B cell (primary cell): ENCODE measurements at regions not wholly inside any gene's neighbourhood (a gene's known extent, or its start where the extent isn't known, plus 50 kb on each side); places are given as distances from the start of the nearest gene placed in this dataset.

Source experiments
- ATAC-seq: fragments of 200-7000 bp; cut with Tn5 transposase; one replicate; pipeline ENCODE4 v1.10.0; 2021; ENCODE audit warnings: low read depth, mild to moderate bottlenecking, moderate number of reproducible peaks, moderate library complexity
- CTCF ChIA-PET: fragments of 350-600 bp; sonication (Branson Sonifier 250); formaldehyde crosslinking; loops from one replicate; lab custom pipeline; 2021; ENCODE audit warnings: antibody characterized with exemption, inconsistent platforms; lab: Charles Lee
- POLR2A ChIA-PET: fragments of 350-600 bp; sonication (Branson Sonifier 250); formaldehyde crosslinking; loops from one replicate; lab custom pipeline; 2021; ENCODE audit warnings: antibody characterized with exemption; lab: Charles Lee
- DNase-seq: peaks from one replicate; pipeline ENCODE4 v3.0.0; 2013
- H2AFZ ChIP-seq: 2 replicates; pipeline ENCODE4 v1.6.1; 2012; ENCODE audit warnings: mild to moderate bottlenecking, low read depth, low read length; ENCODE audit not compliant: insufficient read depth, poor library complexity, severe bottlenecking
- H3K27ac ChIP-seq, 2 donors: 1 replicate in 1 of 2; 2 replicates in 1 of 2; pipeline ENCODE4 v1.5.1; 2012 to 2013; ENCODE audit warnings: low read length in 2 of 2, mild to moderate bottlenecking in 2 of 2, moderate library complexity in 1 of 2
- H3K27me3 ChIP-seq, 4 experiments: fragments of 200-600 bp in 1 of 4; sonication (generic) in 1 of 4; replicated peaks in 1 of 4; 1 replicate in 2 of 4; 2 replicates in 2 of 4; pipeline versions ENCODE4 v1.6.1 to v1.7.0; 2013 to 2016; ENCODE audit warnings: low read length in 3 of 4, mild to moderate bottlenecking in 2 of 4, mixed read lengths in 1 of 4, moderate library complexity in 1 of 4; ENCODE audit not compliant: insufficient read depth in 4 of 4, control insufficient read depth in 3 of 4; ENCODE audit errors: control extremely low read depth in 1 of 4
- H3K36me3 ChIP-seq, 2 experiments: replicated peaks in 1 of 2; 1 replicate in 1 of 2; 2 replicates in 1 of 2; pipeline versions ENCODE4 v1.6.1 to v1.7.1; 2013; ENCODE audit warnings: low read length in 1 of 2; ENCODE audit not compliant: insufficient read depth in 2 of 2, control insufficient read depth in 1 of 2; ENCODE audit errors: control extremely low read depth in 1 of 2, extremely low read depth in 1 of 2
- H3K4me1 ChIP-seq, 2 donors: fragments of 200-600 bp in 1 of 2; sonication (generic) in 1 of 2; 1 replicate in 1 of 2; 2 replicates in 1 of 2; pipeline versions ENCODE4 v1.5.1 to v1.6.1; 2013 to 2017; ENCODE audit warnings: low read length in 2 of 2; ENCODE audit not compliant: control insufficient read depth in 2 of 2, insufficient read depth in 2 of 2
- H3K4me2 ChIP-seq: replicated peaks from 2 replicates; pipeline ENCODE3; 2012; ENCODE audit warnings: mild to moderate bottlenecking, low read depth, low read length; ENCODE audit not compliant: poor library complexity, severe bottlenecking
- H3K4me3 ChIP-seq, 5 experiments: fragments of 200-600 bp in 1 of 5; sonication (generic) in 1 of 5; 1 replicate in 3 of 5; 2 replicates in 2 of 5; pipeline versions ENCODE4 v1.5.1 to v1.7.0; 2011 to 2016; ENCODE audit warnings: low read length in 4 of 5, mild to moderate bottlenecking in 4 of 5, low read depth in 2 of 5, control low read depth in 1 of 5, moderate library complexity in 1 of 5; ENCODE audit not compliant: insufficient read depth in 1 of 5; ENCODE audit errors: control extremely low read depth in 1 of 5, extremely low read depth in 1 of 5
- H3K79me2 ChIP-seq: fragments of 200-600 bp; sonication (generic); one replicate; pipeline ENCODE4 v1.6.0; 2016; ENCODE audit warnings: low read length; ENCODE audit not compliant: control insufficient read depth, insufficient read depth
- H3K9ac ChIP-seq: fragments of 200-600 bp; sonication (generic); 2 replicates; pipeline ENCODE4 v1.6.1; 2017; ENCODE audit warnings: mild to moderate bottlenecking, low read length, moderate library complexity
- H3K9me3 ChIP-seq, 3 donors: one replicate each; pipeline versions ENCODE4 v1.6.1 to v1.7.1; 2013; ENCODE audit warnings: low read length in 2 of 3; ENCODE audit not compliant: control insufficient read depth in 2 of 3, insufficient read depth in 1 of 3; ENCODE audit errors: control extremely low read depth in 1 of 3
- H4K20me1 ChIP-seq: 2 replicates; pipeline ENCODE4 v1.6.0; 2012; ENCODE audit warnings: mild to moderate bottlenecking, low read length; ENCODE audit not compliant: insufficient read depth, control insufficient read depth, poor library complexity, severe bottlenecking
- H3K27ac Mint-ChIP-seq: one replicate; pipeline ENCODE4 v1.8.0; 2021; ENCODE audit warnings: mixed read lengths
- H3K27me3 Mint-ChIP-seq: one replicate; pipeline ENCODE4 v1.8.0; 2021; ENCODE audit warnings: mixed read lengths
- H3K4me1 Mint-ChIP-seq: one replicate; pipeline ENCODE4 v1.8.0; 2021; ENCODE audit warnings: mixed read lengths
- H3K4me3 Mint-ChIP-seq: one replicate; pipeline ENCODE4 v1.8.0; 2021; ENCODE audit warnings: mixed read lengths
- H3K9me3 Mint-ChIP-seq: one replicate; pipeline ENCODE4 v1.8.0; 2022; ENCODE audit warnings: mixed read lengths; ENCODE audit not compliant: insufficient read depth
- EZH2 ChIP-seq: IDR thresholded peaks from 2 replicates; pipeline ENCODE4 v1.6.1; 2012; ENCODE audit warnings: borderline replicate concordance, low read depth, mild to moderate bottlenecking, moderate library complexity, low read length; ENCODE audit not compliant: insufficient read depth, poor library complexity, severe bottlenecking
- WGBS: methylation state at CpG from one replicate; pipeline ENCODE4 v1.1.5; 2013; ENCODE audit warnings: missing lambda C conversion rate; ENCODE audit not compliant: insufficient coverage; 5-methylcytosine and 5-hydroxymethylcytosine counted together
- intact Hi-C: fragments of 100-400 bp; cut with micrococcal nuclease; formaldehyde crosslinking; loops from one replicate; pipeline ENCODE4 v1.10.0; 2022
- TF ChIP-seq, protein P1 (sequence below): fragments of 200-600 bp; IDR thresholded peaks from one replicate; pipeline ENCODE4 v1.8.0; 2022; ENCODE audit warnings: antibody characterized with exemption, mild to moderate bottlenecking

DNA sequence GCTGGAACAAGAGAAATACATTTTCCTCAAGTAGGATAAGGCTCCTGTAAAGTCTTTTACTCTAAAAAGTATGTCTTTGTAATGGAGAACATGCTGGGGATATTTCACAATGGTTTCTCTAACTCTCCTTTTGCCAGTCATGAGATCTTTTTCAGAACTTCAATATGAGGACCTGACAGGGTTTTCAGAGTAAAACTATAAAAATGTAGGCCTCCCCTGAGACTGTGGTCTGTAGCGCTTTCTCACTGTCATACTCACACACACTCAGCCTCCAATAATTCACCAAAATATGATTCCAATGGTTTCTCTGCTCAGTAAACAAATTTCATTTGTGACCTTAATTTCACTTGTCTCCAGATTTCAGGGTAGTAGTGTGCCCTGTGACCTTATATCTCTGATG lies 440.1 kb upstream of the PTBP2 start:
- no peak overlapping the region for H3K27ac Mint-ChIP-seq
- Histone ChIP-seq H2AFZ (no peak overlapping the region), H3K9me3 (peaks cover 0 to 9% (median 0%) of the 10 kb centered on the region in 3 donors), H3K9ac (no peak overlapping the region), H4K20me1 (no peaks in the 10 kb centered on the region), H3K36me3 (no peaks in the 10 kb centered on the region), H3K4me1 (no peaks in the 10 kb centered on the region), H3K4me3 (no peak overlapping the region), H3K79me2 (no peaks in the 10 kb centered on the region), H3K27me3 (no peaks in the 10 kb centered on the region), H3K27ac (no peak overlapping the region), H3K4me2 (no peak overlapping the region)
- no peaks in the 10 kb centered on the region for H3K4me1 Mint-ChIP-seq
- H3K9me3 Mint-ChIP-seq = peaks cover 16% of the 10 kb centered on the region
- no peak overlapping the region for H3K4me3 Mint-ChIP-seq
- DNase-seq (no peak), ATAC-seq (no peak)
- CTCF ChIA-PET = no interaction called here
- H3K27me3 Mint-ChIP-seq = no peaks in the 10 kb centered on the region
- POLR2A ChIA-PET = no interaction called here
- intact Hi-C loops = no loop called here
- WGBS = 100% methylated on average over 1 of the region's 1 CpG
- TF ChIP-seq EZH2 = no peak
- TF ChIP-seq, protein P1, sequence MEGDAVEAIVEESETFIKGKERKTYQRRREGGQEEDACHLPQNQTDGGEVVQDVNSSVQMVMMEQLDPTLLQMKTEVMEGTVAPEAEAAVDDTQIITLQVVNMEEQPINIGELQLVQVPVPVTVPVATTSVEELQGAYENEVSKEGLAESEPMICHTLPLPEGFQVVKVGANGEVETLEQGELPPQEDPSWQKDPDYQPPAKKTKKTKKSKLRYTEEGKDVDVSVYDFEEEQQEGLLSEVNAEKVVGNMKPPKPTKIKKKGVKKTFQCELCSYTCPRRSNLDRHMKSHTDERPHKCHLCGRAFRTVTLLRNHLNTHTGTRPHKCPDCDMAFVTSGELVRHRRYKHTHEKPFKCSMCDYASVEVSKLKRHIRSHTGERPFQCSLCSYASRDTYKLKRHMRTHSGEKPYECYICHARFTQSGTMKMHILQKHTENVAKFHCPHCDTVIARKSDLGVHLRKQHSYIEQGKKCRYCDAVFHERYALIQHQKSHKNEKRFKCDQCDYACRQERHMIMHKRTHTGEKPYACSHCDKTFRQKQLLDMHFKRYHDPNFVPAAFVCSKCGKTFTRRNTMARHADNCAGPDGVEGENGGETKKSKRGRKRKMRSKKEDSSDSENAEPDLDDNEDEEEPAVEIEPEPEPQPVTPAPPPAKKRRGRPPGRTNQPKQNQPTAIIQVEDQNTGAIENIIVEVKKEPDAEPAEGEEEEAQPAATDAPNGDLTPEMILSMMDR = no peak

DNA sequence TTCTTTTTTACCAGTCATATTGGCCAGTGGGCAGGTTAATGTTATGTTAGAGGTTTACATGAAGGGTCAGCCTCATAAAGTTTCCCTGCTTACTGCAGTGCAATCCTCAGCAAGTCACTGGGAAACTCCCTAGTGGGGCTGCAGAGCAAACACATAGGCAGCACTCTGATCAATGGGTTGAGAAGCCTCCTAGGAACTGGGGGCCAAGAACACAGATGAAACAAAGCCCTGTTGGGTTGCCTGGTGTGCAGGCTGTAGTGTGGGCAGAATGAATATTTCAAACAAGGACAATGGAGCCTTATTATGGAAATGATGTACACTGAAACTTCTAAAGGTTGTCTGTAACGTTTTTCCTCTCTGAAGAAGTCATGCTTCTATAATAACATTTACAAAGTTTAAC lies 431.6 kb upstream of the PTBP2 start:
- H3K36me3 ChIP-seq = no peaks in the 10 kb centered on the region

More for the DNA sequence above, 431.6 kb upstream of the PTBP2 start:
- Histone ChIP-seq H3K4me2 (no peak overlapping the region), H3K4me1 (no peaks in the 10 kb centered on the region), H4K20me1 (no peaks in the 10 kb centered on the region), H3K9ac (no peak overlapping the region), H3K27ac (no peak overlapping the region), H3K79me2 (no peaks in the 10 kb centered on the region), H3K4me3 (no peak overlapping the region), H3K9me3 (peaks cover 0 to 15% (median 5%) of the 10 kb centered on the region in 3 donors), H2AFZ (no peak overlapping the region), H3K27me3 (no peaks in the 10 kb centered on the region)
- no peak for ATAC-seq
- no peak for TF ChIP-seq EZH2
- TF ChIP-seq, protein P1 = no peak
- H3K4me1 Mint-ChIP-seq = no peaks in the 10 kb centered on the region
- ChIA-PET CTCF (no interaction called here), POLR2A (no interaction called here)
- no peak overlapping the region for H3K27ac Mint-ChIP-seq
- H3K27me3 Mint-ChIP-seq = no peaks in the 10 kb centered on the region
- no peak for DNase-seq
- H3K9me3 Mint-ChIP-seq = peaks cover 6% of the 10 kb centered on the region
- WGBS = no CpG with 5 or more reads among the region's 1 CpG
- no peak overlapping the region for H3K4me3 Mint-ChIP-seq
- intact Hi-C loops = no loop called here
